Breast epithelium (tissue), 3 donors: ENCODE measurements at regions not wholly inside any gene's neighbourhood (a gene's known extent, or its start where the extent isn't known, plus 50 kb on each side); places are given as distances from the start of the nearest gene placed in this dataset.
"Not testable (repeated sequence)": the region's sequence is repeated elsewhere in the genome, so short reads cannot be mapped to it uniquely, and the experiment has no call there.

Experiments
- CTCF ChIP-seq, 3 donors: fragments of 450-650 bp; IDR thresholded peaks; one replicate each; pipeline ENCODE4 v1.5.1; 2016 to 2017; ENCODE audit warnings: antibody characterized with exemption in 3 of 3, mild to moderate bottlenecking in 3 of 3, moderate library complexity in 3 of 3
- POLR2AphosphoS5 ChIP-seq, 3 donors: sonication (generic); formaldehyde crosslinking; IDR thresholded peaks; one replicate each; pipeline ENCODE4 v1.6.1; 2017; ENCODE audit warnings: antibody characterized with exemption in 3 of 3

GRCh38 chr4:187090832-187091231 lies 367.2 kb upstream of the FAT1 start:
- TF ChIP-seq CTCF, POLR2AphosphoS5 (IDR thresholded peaks at IDR 0.05): not testable (repeated sequence)
